HEK293 (cell line): ENCODE measurements at regions not wholly inside any gene's neighbourhood (a gene's known extent, or its start where the extent isn't known, plus 50 kb on each side); places are given as distances from the start of the nearest gene placed in this dataset.

Experiments
- SETDB1 ChIP-seq: IDR thresholded peaks from one replicate; pipeline ENCODE4 v1.6.1; 2017; ENCODE audit warnings: mild to moderate bottlenecking, low read length, moderate library complexity, mixed read lengths; ENCODE audit not compliant: insufficient read length
- SP2 ChIP-seq: fragments of 450-650 bp; formaldehyde crosslinking; IDR thresholded peaks from 2 replicates; pipeline ENCODE4 v1.5.1; 2016; ENCODE audit warnings: missing biosample characterization, missing genetic modification characterization
- ZFP69B ChIP-seq: fragments of 450-650 bp; formaldehyde crosslinking; IDR thresholded peaks from 2 replicates; pipeline ENCODE4 v1.5.1; 2016; ENCODE audit warnings: missing biosample characterization, missing genetic modification characterization
- ZSCAN30 ChIP-seq: fragments of 450-650 bp; IDR thresholded peaks from 2 replicates; pipeline ENCODE4 v1.5.1; 2018; ENCODE audit warnings: missing biosample characterization, mild to moderate bottlenecking, missing genetic modification characterization, moderate library complexity
- TF ChIP-seq, protein P1 (sequence below): fragments of 450-650 bp; formaldehyde crosslinking; IDR thresholded peaks from 2 replicates; pipeline ENCODE4 v1.5.1; 2016; ENCODE audit warnings: missing biosample characterization, missing genetic modification characterization
- TF ChIP-seq, protein P2 (sequence below): sonication (generic); formaldehyde crosslinking; IDR thresholded peaks from 2 replicates; pipeline ENCODE4 v1.8.1; 2022; ENCODE audit warnings: mild to moderate bottlenecking, moderate library complexity, missing genetic modification reagents

DNA sequence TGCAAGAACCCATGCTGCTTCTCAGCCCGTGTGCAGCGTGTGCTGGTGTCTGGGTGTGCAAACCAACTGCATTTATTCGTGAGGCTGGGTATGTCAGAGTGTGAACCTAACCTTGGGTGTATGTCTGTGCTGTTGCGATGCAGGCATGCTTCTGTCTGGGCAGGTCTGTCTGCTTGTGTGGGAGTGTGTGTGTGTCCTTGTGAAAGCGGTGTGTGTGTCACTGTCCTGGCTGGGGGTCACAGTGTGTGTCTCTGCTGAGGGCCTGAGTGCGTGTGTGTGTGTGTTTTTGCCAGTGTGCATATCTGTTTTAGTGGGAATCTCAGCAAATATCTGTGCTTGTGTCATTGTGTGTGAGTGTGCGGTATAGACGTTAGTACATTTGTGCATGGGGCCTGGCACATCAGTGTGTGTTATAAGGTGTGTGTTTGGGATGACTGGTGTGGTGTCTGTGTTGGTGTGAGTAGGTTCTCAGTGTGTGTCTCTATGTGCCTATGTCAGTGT, 121.8 kb downstream of the CYLD start:
- TF ChIP-seq, protein P1, sequence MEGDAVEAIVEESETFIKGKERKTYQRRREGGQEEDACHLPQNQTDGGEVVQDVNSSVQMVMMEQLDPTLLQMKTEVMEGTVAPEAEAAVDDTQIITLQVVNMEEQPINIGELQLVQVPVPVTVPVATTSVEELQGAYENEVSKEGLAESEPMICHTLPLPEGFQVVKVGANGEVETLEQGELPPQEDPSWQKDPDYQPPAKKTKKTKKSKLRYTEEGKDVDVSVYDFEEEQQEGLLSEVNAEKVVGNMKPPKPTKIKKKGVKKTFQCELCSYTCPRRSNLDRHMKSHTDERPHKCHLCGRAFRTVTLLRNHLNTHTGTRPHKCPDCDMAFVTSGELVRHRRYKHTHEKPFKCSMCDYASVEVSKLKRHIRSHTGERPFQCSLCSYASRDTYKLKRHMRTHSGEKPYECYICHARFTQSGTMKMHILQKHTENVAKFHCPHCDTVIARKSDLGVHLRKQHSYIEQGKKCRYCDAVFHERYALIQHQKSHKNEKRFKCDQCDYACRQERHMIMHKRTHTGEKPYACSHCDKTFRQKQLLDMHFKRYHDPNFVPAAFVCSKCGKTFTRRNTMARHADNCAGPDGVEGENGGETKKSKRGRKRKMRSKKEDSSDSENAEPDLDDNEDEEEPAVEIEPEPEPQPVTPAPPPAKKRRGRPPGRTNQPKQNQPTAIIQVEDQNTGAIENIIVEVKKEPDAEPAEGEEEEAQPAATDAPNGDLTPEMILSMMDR (tag by site-specific recombination) = no peak
- TF ChIP-seq SETDB1 (no peak), SP2 (no peak), ZFP69B (tag by site-specific recombination) (no peak), ZSCAN30 (no peak)
- TF ChIP-seq, protein P2, sequence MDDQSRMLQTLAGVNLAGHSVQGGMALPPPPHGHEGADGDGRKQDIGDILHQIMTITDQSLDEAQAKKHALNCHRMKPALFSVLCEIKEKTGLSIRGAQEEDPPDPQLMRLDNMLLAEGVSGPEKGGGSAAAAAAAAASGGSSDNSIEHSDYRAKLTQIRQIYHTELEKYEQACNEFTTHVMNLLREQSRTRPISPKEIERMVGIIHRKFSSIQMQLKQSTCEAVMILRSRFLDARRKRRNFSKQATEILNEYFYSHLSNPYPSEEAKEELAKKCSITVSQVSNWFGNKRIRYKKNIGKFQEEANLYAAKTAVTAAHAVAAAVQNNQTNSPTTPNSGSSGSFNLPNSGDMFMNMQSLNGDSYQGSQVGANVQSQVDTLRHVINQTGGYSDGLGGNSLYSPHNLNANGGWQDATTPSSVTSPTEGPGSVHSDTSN (CRISPR knock-in tag) = no peak
